ENCODE measurements at regions not wholly inside any gene's neighbourhood (a gene's known extent, or its start where the extent isn't known, plus 50 kb on each side); places are given as distances from the start of the nearest gene placed in this dataset.

DNA sequence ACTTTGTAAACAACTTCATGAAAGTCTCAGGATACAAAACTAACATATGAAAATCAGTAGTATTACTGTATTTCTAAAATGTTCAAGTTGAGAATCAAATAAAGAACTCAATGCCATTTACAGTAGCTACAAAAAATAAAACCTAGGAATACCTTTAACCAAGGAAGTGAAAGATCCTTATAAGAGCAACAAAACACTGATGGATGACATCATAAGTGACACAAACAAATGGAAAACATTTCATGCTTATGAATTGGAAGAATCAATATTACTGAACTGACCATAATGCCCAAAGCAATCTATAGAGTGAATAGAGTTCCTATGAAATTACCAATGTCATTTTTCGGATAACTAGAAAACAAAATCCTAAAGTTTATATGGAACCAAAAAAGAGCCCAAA is 1038.1 kb downstream of the SUCLG1 start:
- TF ChIP-seq CTCF (conservative IDR thresholded peaks at IDR 0.05; ENCODE audit: low read depth, low read length) (no peak), EZH2 (IDR thresholded peaks at IDR 0.05; ENCODE audit: low read length, unreplicated experiment) (no peak), EZH2phosphoT487 (IDR thresholded peaks at IDR 0.05; ENCODE audit: borderline replicate concordance, low read length) (no peak)
